ENCODE measurements at regions not wholly inside any gene's neighbourhood (a gene's known extent, or its start where the extent isn't known, plus 50 kb on each side); places are given as distances from the start of the nearest gene placed in this dataset.

DNA sequence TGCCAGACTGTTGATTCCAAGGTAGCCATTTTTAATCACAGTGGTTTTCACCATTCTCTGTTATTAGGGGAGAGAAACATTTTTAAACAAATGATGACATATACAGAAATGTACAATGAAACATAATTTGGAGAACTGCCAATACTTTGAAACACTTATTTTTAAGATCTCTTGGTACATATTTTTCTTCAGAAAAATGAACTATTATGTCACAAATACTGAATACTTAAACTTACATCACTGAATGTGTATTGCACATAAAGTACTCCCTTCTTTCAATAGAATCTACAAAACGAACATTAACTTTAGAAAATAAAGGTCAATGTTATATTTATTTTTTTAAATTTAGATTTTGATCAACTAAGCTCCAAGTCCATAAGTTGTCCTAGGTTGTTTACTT lies 71.7 kb upstream of the CPNE8 start:
- TF ChIP-seq EZH2 (IDR thresholded peaks at IDR 0.05) (no peak), POLR2AphosphoS5 (IDR thresholded peaks at IDR 0.05; ENCODE audit: borderline replicate concordance, low read depth, low read length) (no peak), FOXP2 (optimal IDR thresholded peaks at IDR 0.05; ENCODE audit: control extremely low read depth, extremely low read length, insufficient read depth) (no peak)

All from SK-N-MC (cell line).